Lower leg skin (tissue), 4 donors: ENCODE measurements at regions not wholly inside any gene's neighbourhood (a gene's known extent, or its start where the extent isn't known, plus 50 kb on each side); places are given as distances from the start of the nearest gene placed in this dataset.

Source experiments
- DNase-seq, 2 donors: peaks; one replicate each; pipeline ENCODE4 v3.0.0-alpha.2; 2019; ENCODE audit warnings: low spot score in 2 of 2
- H3K4me3 ChIP-seq: fragments of 200-600 bp; sonication (generic); 2 replicates; pipeline ENCODE4 v1.5.1; 2017; ENCODE audit warnings: mild to moderate bottlenecking, low read depth; ENCODE audit not compliant: poor library complexity, severe bottlenecking
- POLR2A ChIP-seq, 2 donors: fragments of 450-650 bp; IDR thresholded peaks; one replicate each; pipeline ENCODE4 v1.6.1; 2016 to 2017; ENCODE audit warnings: antibody characterized with exemption in 2 of 2, mild to moderate bottlenecking in 1 of 2, moderate library complexity in 1 of 2
- WGBS, 2 donors: methylation state at CpG; one replicate each; pipeline ENCODE4 v1.1.5; 2018; 5-methylcytosine and 5-hydroxymethylcytosine counted together
- intact Hi-C: fragments of 100-400 bp; cut with DNase I; formaldehyde crosslinking; loops from one replicate; pipeline ENCODE4 v1.15.0; 2023; ENCODE audit warnings: low total_unique reads
- TF ChIP-seq, protein P1 (sequence below), 3 donors: fragments of 450-650 bp; IDR thresholded peaks; one replicate each; pipeline ENCODE4 v1.5.1; 2016; ENCODE audit warnings: antibody characterized with exemption in 3 of 3, mild to moderate bottlenecking in 3 of 3, moderate library complexity in 2 of 3

GRCh38 chr4:136319789-136320464, 1212.4 kb downstream of the PCDH18 start:
- no peak overlapping the region for H3K4me3 ChIP-seq
- intact Hi-C loops = no loop called here
- 84 to 90% methylated on average over 4 of the region's 4 CpGs for WGBS, 2 donors
- no peak for DNase-seq
- TF ChIP-seq POLR2A (IDR thresholded peaks at IDR 0.05) = no peak
- TF ChIP-seq, protein P1, sequence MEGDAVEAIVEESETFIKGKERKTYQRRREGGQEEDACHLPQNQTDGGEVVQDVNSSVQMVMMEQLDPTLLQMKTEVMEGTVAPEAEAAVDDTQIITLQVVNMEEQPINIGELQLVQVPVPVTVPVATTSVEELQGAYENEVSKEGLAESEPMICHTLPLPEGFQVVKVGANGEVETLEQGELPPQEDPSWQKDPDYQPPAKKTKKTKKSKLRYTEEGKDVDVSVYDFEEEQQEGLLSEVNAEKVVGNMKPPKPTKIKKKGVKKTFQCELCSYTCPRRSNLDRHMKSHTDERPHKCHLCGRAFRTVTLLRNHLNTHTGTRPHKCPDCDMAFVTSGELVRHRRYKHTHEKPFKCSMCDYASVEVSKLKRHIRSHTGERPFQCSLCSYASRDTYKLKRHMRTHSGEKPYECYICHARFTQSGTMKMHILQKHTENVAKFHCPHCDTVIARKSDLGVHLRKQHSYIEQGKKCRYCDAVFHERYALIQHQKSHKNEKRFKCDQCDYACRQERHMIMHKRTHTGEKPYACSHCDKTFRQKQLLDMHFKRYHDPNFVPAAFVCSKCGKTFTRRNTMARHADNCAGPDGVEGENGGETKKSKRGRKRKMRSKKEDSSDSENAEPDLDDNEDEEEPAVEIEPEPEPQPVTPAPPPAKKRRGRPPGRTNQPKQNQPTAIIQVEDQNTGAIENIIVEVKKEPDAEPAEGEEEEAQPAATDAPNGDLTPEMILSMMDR (IDR thresholded peaks at IDR 0.05) = no peak

GRCh38 chr4:136316961-136317360, 1215.3 kb downstream of the PCDH18 start:
- no peak for TF ChIP-seq POLR2A (IDR thresholded peaks at IDR 0.05)
- TF ChIP-seq, protein P1 (IDR thresholded peaks at IDR 0.05) = no peak
- intact Hi-C loops = no loop called here
- 76 to 84% methylated on average over 3 of the region's 3 CpGs for WGBS, 2 donors
- H3K4me3 ChIP-seq = no peak overlapping the region
- DNase-seq = no peak

DNA sequence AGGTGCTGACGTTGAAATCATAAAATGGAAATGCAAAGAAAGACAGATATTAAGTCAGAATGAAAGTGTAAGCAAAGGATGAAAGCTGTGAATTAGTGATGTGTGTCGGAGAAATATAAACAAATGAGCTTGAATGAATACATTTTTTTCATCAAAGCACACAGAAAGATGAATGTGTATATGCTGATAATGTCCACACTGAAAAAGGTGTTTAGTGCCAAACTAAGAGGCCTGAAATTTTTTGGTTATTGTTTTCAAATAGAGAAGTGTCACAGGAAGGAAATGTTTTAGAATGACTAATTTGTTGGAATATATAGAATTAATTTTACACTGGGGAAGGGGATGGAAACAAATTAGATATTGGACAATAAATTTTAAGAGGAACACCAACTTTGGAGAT, 1217.6 kb downstream of the PCDH18 start:
- DNase-seq = no peak
- intact Hi-C loops = no loop called here
- TF ChIP-seq POLR2A (IDR thresholded peaks at IDR 0.05) = no peak
- TF ChIP-seq, protein P1 (IDR thresholded peaks at IDR 0.05) = no peak
- no peak overlapping the region for H3K4me3 ChIP-seq
- 71 to 77% methylated on average over 2 of the region's 2 CpGs for WGBS, 2 donors

DNA sequence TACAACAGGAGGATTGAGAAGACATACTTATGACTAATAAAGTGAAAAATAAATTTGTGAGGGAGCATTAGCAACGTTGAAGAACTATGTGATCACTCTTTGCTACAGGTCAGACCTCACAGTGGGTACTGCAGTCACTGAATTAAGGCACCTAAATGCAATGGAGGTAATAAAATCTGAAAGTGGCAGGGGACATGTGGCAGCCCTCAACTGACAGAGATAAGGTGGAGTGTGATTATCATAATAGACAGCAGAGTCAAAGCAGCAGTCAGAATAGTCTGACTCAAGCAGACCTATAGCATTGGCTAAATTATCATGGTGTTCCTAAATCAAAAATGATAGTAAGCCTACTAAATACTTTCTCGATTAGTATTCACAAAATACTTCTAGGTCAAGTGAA, 1220.5 kb downstream of the PCDH18 start:
- H3K4me3 ChIP-seq = no peak overlapping the region
- intact Hi-C loops = no loop called here
- no peak for DNase-seq
- no peak for TF ChIP-seq POLR2A (IDR thresholded peaks at IDR 0.05)
- TF ChIP-seq, protein P1 (IDR thresholded peaks at IDR 0.05) = no peak
- 63 to 67% methylated on average over 2 of the region's 2 CpGs for WGBS, 2 donors

- 40 to 45% methylated on average over 1 of the region's 1 CpG for WGBS, 2 donors
- intact Hi-C loops = no loop called here
- no peak for DNase-seq
- TF ChIP-seq POLR2A (IDR thresholded peaks at IDR 0.05) = no peak
- TF ChIP-seq, protein P1 (IDR thresholded peaks at IDR 0.05) = no peak
- H3K4me3 ChIP-seq = no peak overlapping the region
Observed at GRCh38 chr4:136307765-136308164, 1224.5 kb downstream of the PCDH18 start.

- H3K4me3 ChIP-seq = no peak overlapping the region
- WGBS, 2 donors = 36 to 48% methylated on average over 2 of the region's 2 CpGs
- TF ChIP-seq, protein P1 (IDR thresholded peaks at IDR 0.05) = no peak
- TF ChIP-seq POLR2A (IDR thresholded peaks at IDR 0.05) = no peak
- no peak for DNase-seq
- intact Hi-C loops = no loop called here
Observed at GRCh38 chr4:136306361-136306760, 1225.9 kb downstream of the PCDH18 start.
